Glomerular endothelial cell (primary cell): ENCODE measurements at regions not wholly inside any gene's neighbourhood (a gene's known extent, or its start where the extent isn't known, plus 50 kb on each side); places are given as distances from the start of the nearest gene placed in this dataset.

Source experiments
- DNase-seq: peaks from one replicate; pipeline ENCODE4 v3.0.0-alpha.2; 2011; ENCODE audit warnings: low read depth, low spot score; ENCODE audit errors: extremely low read depth

GRCh38 chr10:129102906-129103693, 363.9 kb upstream of the MGMT start:
- no peak for DNase-seq

DNA sequence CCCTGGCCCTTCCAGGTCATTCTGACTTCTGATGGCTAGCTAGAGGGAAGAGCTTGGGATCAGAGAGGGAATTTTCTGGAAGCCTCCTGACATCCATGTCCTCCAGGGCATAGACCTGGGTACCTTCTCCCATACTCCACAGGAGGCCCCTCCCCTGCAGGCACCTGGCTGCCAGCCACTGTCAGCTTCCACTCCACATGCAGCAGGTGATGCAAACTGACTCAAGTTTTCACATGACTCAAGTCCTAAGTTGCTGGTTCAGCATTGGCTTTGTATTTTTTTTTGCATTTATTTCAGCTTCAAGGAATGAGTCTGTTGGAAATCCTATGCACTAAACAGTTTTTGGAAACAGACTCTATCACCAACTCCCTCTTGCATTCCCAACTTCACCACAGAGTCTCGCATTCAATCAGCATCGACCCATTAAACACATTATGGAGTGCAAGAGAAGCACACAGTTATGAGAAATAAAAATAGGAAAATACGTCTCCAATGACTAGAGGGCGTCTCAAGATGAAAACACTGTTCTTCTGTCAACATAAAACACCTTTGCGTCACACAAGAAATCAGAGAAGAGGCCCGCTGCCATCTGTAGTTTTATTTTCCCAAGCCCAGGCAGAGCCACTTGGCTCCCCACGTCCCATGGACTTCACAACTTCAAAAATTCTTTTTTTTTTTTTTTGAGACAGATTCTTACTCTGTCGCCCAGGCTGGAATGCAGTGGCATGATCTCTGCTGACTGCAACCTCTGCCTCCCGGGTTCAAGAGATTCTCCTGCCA, 362.6 kb upstream of the MGMT start:
- no peak for DNase-seq

GRCh38 chr10:129105266-129105665, 361.8 kb upstream of the MGMT start:
- no peak for DNase-seq

DNA sequence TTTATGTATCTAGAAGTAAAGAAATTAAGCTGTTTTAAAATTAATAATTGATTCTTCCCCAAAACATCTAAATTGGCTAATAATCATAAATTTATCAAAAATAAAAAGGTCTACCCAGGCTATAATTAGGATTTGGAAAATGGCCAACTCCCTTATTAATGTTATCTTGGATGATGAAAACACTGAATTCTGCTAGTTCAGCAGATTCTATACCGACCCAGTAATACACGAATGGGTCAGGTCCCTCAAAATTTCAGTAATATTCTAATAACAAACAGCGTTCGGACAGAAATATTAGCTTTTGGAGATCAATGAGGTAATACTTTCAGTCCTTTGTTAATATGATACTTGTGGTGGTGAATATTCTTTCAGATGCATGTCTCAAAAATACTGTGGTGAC, 360.7 kb upstream of the MGMT start:
- DNase-seq, result no peak

DNA sequence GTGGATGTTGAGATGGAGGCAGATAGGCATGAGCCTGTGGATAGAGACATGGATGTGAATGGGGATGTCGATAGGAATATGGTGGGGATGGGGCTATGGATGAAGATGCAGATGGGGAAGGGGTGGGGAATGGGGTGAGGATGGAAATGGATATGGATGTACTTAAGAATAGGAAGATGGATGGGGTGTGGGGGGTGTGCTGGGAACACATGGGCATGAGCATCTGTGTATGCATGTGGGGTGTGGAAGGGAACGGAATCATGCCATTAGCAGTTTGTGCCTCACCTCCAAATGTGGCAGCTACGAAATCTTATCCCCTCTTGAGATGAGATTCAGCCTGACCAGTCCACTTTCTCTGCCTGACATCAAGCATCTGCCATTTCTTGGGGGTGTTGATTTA, 359.5 kb upstream of the MGMT start:
- DNase-seq, result no peak

GRCh38 chr10:129108378-129108777, 358.7 kb upstream of the MGMT start:
- no peak for DNase-seq

- no peak for DNase-seq
These were observed 358.0 kb upstream of the MGMT start for GRCh38 chr10:129108994-129109393.

- DNase-seq, result no peak
These were observed 356.3 kb upstream of the MGMT start for GRCh38 chr10:129110780-129111179.

DNA sequence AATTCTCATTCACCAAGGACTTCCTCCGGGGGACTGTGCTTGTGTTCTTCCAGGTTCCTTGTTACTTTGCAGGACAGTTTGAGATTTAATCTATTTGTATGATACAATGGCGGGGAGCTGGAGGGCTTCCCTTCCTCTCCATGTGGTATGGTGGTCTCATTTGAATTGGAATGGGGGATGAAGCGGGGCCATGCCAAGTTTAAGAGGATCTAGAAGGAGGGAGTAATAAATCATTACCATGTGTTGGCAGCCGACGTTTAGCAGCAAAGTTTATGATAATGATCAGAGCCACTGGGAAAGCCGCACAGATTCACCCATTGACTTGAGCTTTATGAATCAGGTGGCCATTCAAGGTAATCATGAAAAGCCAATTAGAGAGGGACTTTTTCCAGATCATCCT, 355.1 kb upstream of the MGMT start:
- DNase-seq, result no peak

DNA sequence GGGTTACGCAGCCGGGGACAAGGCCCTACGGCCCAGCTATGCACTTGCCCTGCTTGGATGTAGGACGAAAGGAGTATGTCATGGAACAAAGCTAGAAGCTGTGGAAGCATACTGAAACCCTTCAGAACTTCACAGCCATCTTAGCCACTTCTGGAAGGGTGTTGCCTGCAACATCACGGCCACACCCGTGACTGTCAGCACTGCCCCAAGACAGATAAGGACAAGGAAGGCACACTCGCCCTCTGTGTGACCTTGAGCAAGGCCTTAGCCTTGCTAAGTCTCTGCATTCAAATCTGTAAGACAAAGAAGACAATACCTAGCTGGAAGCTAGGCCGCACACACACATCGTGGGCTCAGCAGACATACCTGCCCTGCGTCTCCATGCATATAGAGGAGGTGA, 352.5 kb upstream of the MGMT start:
- no peak for DNase-seq

DNA sequence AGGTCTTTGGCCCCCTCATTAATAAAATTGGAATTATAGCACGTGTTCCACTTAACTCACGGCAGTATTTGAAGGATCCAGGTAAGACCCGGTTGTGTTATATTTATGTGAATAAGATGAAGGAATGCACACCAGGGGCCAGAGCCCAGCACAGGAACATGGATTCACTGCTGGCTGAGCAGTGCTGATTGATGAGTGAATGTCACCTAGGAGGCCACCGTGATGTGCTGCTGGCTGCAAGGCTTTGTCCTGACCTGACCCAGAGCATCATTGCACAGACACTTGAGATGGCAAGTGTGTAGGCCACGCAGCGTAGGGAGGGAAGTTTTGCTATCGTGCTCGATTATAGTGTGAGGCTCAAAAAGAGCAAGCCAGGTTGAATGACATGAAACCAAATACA, 350.7 kb upstream of the MGMT start:
- no peak for DNase-seq

DNA sequence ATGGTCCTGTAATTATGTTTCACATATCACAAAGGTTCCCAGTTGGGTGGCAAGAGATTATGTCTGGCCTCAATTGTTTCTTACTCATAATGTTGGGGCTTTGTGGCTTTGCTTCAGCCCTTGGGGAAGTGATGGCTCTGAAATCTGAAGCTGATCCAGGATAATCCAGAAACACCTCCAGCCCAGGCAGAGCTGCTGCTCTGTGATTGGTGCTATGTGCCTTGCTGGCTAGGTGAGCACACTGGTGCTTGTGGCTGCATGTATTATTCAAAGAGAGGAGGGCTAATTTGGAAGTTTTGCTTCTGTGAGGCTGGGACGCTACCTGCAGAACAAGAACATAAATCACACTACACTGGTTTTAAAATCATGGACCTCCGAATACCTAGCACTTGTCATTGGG, 346.6 kb upstream of the MGMT start:
- DNase-seq, result no peak

GRCh38 chr10:129122846-129123245, 344.2 kb upstream of the MGMT start:
- no peak for DNase-seq

DNA sequence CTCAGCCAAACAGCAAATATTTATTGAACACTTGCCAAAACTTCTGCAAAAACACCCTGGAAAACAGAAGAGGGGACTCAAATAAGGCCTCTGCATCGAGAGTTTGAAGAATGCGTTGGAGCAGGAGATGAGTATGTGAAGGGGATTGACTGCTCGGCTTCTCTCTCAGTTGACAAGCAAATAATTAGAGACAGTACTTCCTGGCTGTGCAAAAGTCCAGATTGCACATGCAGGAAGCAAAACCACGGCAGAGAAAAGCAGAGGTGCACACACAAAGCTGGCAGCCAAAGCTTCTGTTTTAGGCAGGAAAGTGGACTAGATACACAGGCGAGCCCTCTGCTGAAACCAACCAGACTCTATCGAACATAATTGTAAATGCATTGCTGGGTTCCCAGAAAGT, 343.6 kb upstream of the MGMT start:
- DNase-seq, result no peak

DNA sequence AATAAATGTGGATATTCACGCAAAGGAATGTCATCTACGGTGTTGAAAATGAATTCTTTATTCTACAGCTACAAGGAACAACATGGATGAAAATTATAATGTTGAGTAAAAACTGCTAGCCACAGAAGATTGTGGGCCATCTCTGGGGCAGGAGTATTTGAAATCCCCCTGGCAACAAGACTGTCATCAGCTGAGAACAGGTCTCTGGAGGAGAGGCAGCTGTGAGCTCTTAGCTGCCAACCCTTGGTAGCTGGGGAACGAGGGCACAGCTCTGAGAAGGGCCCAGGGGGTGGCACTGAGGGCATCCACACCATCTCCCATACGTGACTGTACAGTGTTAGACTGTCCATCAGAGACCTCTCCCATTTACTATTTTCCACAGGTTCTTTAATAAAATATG, 340.1 kb upstream of the MGMT start:
- DNase-seq, result no peak

DNA sequence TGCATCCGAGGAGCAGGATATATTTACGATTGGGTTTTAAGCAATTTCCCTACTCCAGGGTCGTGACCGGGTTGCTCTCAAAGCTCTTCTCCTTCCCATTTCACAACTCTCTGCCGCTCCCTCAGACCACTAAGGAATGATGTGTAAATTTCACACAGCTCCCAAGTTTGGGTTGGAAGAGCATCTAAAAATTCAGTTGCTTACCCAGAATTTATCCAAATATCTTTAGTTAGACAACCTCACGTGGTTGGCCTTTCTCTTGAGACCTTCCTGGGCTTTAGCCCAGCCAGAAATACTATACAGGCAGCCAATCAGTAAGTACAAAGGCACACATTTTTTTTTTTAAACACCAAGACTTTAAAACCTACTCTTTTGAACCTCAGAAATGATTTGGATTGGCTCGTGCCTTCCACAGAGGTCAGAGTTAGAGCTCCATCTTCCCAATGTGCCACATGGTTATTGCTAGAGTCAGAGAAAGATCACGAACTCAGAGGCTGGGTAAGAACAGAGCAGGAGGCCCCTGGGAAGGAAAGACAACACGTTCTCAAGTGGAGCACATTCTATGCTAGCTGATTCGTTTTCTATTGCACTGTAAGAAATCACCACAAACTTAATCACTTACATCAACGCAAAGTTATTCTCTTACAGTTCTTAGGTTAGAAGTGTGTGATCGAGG, 335.4 kb upstream of the MGMT start:
- DNase-seq, result no peak

DNA sequence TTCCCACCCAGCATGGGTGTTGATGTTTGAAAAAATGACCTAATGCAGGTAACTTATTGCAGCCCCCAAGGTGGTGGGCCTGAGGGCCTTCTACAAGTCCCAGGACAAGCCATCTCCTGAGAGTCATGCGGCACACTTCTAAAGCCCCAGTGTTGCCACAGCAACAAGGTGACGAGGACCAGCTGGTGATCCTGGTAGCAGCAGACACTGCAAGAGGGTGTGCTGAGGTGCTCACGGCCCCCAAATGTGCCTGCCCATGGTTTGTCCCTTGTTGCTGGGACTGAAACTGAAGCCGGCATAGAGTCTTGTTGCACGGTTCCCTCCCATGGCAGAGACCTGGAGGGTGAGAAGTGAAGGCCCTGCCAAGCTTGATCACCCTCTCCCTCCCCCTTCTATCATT, 333.2 kb upstream of the MGMT start:
- no peak for DNase-seq

DNA sequence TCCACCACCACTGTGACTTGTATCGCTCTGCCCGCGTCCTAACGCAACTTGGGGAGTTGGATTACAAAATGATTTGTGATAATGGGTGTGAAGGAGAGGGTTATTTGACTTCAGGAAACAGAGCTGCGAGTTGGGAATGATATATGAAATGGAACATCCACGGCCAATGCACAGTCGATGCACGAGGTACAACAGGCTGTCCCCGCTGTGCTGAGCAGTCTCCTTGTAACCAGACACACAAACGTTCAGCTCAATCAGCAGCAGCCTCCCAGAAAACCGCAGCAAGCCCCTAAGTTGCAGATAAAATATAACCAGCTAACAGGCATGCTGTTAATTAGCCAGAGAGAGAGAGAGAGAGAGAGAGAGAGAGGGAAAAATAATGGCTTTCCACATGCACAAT, 332.7 kb upstream of the MGMT start:
- no peak for DNase-seq

DNA sequence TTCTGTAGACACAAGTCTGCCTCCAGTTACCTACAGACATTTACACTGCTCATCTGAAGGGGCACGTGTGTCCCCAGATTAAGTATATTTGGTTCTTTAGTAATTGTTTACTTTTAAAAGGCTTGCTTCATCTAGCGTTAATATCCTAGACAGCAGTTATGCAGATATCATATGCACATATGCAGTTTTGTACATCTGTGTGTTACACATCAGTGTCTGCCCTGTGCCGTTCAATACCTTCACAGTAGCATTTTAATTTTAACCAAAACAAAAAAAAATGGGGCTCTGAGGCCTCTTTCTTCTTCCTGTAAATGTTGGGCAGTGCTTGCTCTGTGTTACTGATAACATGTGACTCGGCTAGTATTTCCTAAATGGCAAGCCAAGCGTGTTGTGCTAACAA, 331.4 kb upstream of the MGMT start:
- no peak for DNase-seq

GRCh38 chr10:129136074-129136473, 331.0 kb upstream of the MGMT start:
- no peak for DNase-seq

DNA sequence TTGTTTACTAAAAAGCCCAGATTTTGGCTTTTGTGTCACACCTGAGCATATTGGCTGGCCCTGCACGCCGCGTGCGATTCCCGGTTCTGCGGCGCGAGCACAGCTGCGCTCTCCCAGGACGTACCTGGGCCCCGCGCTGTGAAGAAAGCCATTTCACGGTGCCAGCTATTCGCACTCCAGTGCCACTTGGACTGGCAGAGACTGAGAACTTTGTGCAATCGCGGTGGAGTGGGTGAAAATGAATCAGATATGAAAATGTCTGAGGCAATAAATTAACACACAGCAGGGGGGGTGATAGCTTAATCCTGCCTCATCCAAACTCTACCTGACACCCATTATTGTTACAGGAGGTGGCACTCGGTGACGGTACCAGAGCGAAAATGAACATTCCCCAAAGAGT, 330.1 kb upstream of the MGMT start:
- DNase-seq, result no peak
